ENCODE measurements at regions not wholly inside any gene's neighbourhood (a gene's known extent, or its start where the extent isn't known, plus 50 kb on each side); places are given as distances from the start of the nearest gene placed in this dataset.

DNA sequence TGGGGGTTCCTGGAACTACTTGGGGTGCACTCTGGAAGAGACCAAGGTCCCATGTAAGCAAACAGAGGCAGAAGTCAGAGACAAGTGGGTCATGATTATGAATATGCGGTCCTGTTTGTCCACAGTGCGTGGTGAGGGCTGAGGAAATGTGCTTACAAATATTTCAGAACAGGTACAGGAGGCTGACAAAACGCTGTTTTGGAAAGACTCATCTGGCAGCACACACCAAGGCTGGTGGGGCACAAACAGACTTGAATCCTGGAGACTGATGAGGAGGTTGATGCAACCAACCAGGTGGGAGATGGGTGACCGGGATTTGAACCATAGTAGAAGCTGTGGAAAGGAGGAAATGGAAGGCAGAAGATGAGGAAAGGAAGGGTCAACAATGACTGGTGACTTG, 83.8 kb downstream of the ADRB2 start:
- TF ChIP-seq ZNF777 (tag by site-specific recombination; IDR thresholded peaks at IDR 0.05; ENCODE audit: borderline replicate concordance) (no peak), ZNF121 (tag by site-specific recombination; IDR thresholded peaks at IDR 0.05) (no peak), ZBTB48 (tag by site-specific recombination; IDR thresholded peaks at IDR 0.05) (no peak)
- TF ChIP-seq, protein P1, sequence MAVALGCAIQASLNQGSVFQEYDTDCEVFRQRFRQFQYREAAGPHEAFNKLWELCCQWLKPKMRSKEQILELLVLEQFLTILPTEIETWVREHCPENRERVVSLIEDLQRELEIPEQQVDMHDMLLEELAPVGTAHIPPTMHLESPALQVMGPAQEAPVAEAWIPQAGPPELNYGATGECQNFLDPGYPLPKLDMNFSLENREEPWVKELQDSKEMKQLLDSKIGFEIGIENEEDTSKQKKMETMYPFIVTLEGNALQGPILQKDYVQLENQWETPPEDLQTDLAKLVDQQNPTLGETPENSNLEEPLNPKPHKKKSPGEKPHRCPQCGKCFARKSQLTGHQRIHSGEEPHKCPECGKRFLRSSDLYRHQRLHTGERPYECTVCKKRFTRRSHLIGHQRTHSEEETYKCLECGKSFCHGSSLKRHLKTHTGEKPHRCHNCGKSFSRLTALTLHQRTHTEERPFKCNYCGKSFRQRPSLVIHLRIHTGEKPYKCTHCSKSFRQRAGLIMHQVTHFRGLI (tag by site-specific recombination; IDR thresholded peaks at IDR 0.05): no peak
- TF ChIP-seq, protein P2, sequence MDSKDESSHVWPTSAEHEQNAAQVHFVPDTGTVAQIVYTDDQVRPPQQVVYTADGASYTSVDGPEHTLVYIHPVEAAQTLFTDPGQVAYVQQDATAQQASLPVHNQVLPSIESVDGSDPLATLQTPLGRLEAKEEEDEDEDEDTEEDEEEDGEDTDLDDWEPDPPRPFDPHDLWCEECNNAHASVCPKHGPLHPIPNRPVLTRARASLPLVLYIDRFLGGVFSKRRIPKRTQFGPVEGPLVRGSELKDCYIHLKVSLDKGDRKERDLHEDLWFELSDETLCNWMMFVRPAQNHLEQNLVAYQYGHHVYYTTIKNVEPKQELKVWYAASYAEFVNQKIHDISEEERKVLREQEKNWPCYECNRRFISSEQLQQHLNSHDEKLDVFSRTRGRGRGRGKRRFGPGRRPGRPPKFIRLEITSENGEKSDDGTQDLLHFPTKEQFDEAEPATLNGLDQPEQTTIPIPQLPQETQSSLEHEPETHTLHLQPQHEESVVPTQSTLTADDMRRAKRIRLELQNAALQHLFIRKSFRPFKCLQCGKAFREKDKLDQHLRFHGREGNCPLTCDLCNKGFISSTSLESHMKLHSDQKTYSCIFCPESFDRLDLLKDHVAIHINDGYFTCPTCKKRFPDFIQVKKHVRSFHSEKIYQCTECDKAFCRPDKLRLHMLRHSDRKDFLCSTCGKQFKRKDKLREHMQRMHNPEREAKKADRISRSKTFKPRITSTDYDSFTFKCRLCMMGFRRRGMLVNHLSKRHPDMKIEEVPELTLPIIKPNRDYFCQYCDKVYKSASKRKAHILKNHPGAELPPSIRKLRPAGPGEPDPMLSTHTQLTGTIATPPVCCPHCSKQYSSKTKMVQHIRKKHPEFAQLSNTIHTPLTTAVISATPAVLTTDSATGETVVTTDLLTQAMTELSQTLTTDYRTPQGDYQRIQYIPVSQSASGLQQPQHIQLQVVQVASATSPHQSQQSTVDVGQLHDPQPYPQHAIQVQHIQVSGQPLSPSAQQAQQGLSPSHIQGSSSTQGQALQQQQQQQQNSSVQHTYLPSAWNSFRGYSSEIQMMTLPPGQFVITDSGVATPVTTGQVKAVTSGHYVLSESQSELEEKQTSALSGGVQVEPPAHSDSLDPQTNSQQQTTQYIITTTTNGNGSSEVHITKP (tag by site-specific recombination; IDR thresholded peaks at IDR 0.05): no peak
- TF ChIP-seq, protein P3, sequence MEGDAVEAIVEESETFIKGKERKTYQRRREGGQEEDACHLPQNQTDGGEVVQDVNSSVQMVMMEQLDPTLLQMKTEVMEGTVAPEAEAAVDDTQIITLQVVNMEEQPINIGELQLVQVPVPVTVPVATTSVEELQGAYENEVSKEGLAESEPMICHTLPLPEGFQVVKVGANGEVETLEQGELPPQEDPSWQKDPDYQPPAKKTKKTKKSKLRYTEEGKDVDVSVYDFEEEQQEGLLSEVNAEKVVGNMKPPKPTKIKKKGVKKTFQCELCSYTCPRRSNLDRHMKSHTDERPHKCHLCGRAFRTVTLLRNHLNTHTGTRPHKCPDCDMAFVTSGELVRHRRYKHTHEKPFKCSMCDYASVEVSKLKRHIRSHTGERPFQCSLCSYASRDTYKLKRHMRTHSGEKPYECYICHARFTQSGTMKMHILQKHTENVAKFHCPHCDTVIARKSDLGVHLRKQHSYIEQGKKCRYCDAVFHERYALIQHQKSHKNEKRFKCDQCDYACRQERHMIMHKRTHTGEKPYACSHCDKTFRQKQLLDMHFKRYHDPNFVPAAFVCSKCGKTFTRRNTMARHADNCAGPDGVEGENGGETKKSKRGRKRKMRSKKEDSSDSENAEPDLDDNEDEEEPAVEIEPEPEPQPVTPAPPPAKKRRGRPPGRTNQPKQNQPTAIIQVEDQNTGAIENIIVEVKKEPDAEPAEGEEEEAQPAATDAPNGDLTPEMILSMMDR (tag by site-specific recombination; IDR thresholded peaks at IDR 0.05): no peak

Data from HEK293 (cell line).